ENCODE measurements at regions not wholly inside any gene's neighbourhood (a gene's known extent, or its start where the extent isn't known, plus 50 kb on each side); places are given as distances from the start of the nearest gene placed in this dataset.

GRCh38 chr17:79670537-79671084 lies 59.8 kb upstream of the RBFOX3 start:
- Histone ChIP-seq H3K4me3 (ENCODE audit: low read depth, low read length) (no peak overlapping the region), H3K9me3 (no peaks in the 10 kb centered on the region), H3K4me1 (peaks cover 3% of the 10 kb centered on the region; the same call in 1 of the 2 replicates), H3K27me3 (no peaks in the 10 kb centered on the region), H3K36me3 (no peaks in the 10 kb centered on the region)
- DNase-seq: peak; percentile 34
- no peak for TF ChIP-seq CTCF (IDR thresholded peaks at IDR 0.05; ENCODE audit: low read depth, low read length)

- Histone ChIP-seq H3K27me3 (no peaks in the 10 kb centered on the region), H3K9me3 (no peaks in the 10 kb centered on the region), H3K36me3 (no peaks in the 10 kb centered on the region), H3K4me1 (peaks cover 3% of the 10 kb centered on the region; the same call in 1 of the 2 replicates), H3K4me3 (ENCODE audit: low read depth, low read length) (no peak overlapping the region)
- no peak for DNase-seq
- no peak for TF ChIP-seq CTCF (IDR thresholded peaks at IDR 0.05; ENCODE audit: low read depth, low read length)
These were observed 59.0 kb upstream of the RBFOX3 start for GRCh38 chr17:79669861-79670260.

GRCh38 chr17:79668344-79669250 lies 57.7 kb upstream of the RBFOX3 start:
- H3K36me3 ChIP-seq: no peaks in the 10 kb centered on the region
- H3K9me3 ChIP-seq: no peaks in the 10 kb centered on the region
- no peak for DNase-seq
- no peak overlapping the region for H3K4me3 ChIP-seq (ENCODE audit: low read depth, low read length)
- TF ChIP-seq CTCF (IDR thresholded peaks at IDR 0.05; ENCODE audit: low read depth, low read length): no peak
- peaks cover 3% of the 10 kb centered on the region; the same call in 1 of the 2 replicates for H3K4me1 ChIP-seq
- H3K27me3 ChIP-seq: no peaks in the 10 kb centered on the region

- no peak for TF ChIP-seq CTCF (IDR thresholded peaks at IDR 0.05; ENCODE audit: low read depth, low read length)
- no peaks in the 10 kb centered on the region for H3K9me3 ChIP-seq
- peaks cover 3% of the 10 kb centered on the region; the same call in 1 of the 2 replicates for H3K4me1 ChIP-seq
- H3K27me3 ChIP-seq: no peaks in the 10 kb centered on the region
- no peak overlapping the region for H3K4me3 ChIP-seq (ENCODE audit: low read depth, low read length)
- DNase-seq: no peak
- H3K36me3 ChIP-seq: no peaks in the 10 kb centered on the region
These were observed 56.9 kb upstream of the RBFOX3 start for GRCh38 chr17:79667746-79668145.

- Histone ChIP-seq H3K9me3 (no peaks in the 10 kb centered on the region), H3K4me3 (ENCODE audit: low read depth, low read length) (no peak overlapping the region), H3K36me3 (no peaks in the 10 kb centered on the region), H3K4me1 (peaks cover 3% of the 10 kb centered on the region; the same call in 1 of the 2 replicates), H3K27me3 (no peaks in the 10 kb centered on the region)
- TF ChIP-seq CTCF (IDR thresholded peaks at IDR 0.05; ENCODE audit: low read depth, low read length): no peak
- DNase-seq: no peak
These were observed 56.4 kb upstream of the RBFOX3 start for GRCh38 chr17:79667121-79667715.
